HG02588 (cell line): ENCODE measurements at regions not wholly inside any gene's neighbourhood (a gene's known extent, or its start where the extent isn't known, plus 50 kb on each side); places are given as distances from the start of the nearest gene placed in this dataset.
"Not testable (repeated sequence)": the region's sequence is repeated elsewhere in the genome, so short reads cannot be mapped to it uniquely, and the experiment has no call there.

Source experiments
- ATAC-seq: cut with Tn5 transposase; IDR thresholded peaks from one replicate; pipeline ENCODE4 v1.9.1; 2021; ENCODE audit warnings: mild to moderate bottlenecking, moderate library complexity; ENCODE audit not compliant: unreplicated experiment

DNA sequence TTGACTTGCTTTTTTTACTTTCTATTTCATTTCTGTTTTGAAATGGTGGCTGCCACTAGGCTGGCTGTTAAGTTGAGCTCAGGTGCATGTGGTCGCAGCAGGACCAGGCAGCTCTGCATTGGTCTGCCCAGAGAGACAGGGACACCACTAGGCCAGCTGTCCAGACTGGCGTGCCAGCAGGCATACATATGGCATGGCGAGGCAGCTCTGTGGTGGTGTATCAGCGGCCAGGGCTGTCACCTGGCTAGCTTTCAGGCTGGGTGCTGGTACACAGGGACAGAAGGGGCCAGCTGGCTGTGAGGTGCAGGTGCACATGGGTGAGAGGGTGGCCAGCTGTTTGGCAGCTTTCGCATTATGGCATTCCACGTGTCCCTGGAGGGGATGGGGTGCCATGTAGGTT lies 654.0 kb upstream of the ACO1 start:
- no peak for ATAC-seq

- ATAC-seq, result no peak
These were observed 651.3 kb upstream of the ACO1 start for GRCh38 chr9:31733166-31733565.

DNA sequence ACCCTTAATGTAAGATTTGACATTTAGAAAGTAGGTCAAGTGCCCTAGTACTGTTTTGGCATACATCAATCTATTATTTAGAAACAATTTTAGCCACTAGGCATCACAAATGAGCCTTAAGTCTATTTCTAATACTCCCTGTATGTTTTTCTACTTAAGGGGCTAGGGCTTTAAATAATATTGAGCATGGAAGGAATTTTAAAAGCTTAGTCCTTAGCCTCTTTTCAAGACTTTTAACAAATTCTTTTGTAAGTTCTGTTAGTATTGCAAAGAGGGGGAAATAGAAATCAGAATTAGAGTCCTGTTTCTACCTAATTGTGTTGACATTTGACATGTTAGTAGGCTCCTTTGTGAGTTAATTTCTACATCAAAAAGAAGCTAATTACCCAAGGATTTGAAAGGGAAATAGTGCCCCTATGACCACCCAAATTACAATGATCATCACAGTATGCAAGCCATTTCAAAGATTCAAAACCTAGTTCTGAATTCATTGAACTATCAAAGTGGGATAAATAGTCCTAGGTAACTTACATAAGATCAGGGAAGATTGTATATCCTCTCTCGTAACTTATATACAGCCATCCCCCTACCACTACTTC lies 647.8 kb upstream of the ACO1 start:
- ATAC-seq, result no peak

DNA sequence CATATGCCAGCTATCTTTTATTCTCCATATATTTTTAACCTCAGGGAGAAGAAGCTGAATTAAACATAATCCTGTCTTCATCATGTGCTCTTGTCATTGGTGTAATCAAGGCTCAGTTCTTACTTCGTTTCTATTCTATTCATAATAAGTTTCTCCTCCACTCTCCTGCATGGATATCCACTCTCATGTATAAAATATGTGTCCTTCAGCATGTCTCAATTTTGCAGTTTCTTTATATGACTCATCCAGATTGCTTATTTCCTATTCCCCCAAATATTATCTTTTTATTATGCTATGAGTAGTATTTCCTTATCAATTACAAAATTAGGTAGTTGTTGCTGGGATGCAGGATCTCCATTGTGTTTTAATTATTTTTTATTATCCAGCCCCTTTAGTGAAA lies 643.7 kb upstream of the ACO1 start:
- ATAC-seq, result no peak

- ATAC-seq, result no peak
These were observed 639.9 kb upstream of the ACO1 start for GRCh38 chr9:31744589-31744988.

DNA sequence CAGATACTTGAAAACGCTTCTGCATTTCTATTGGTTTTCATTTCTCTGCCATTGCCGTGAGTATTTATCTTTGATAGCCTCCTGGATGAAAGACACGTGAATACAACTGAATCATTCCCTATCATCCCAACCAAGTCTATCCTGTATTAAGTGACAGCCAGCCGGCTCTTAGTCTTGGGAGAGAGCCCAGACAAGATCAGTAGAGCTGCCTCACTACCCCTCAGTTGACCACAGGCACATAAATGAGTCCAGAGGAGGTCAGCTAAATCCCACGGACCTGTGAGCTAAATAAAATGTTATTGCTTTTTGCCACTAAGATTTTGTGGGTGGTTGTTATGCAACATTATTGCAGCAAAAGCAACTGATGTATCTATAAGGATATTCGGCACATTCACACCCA lies 639.0 kb upstream of the ACO1 start:
- ATAC-seq, result no peak

- no peak for ATAC-seq
These were observed 638.6 kb upstream of the ACO1 start for GRCh38 chr9:31745886-31746285.

GRCh38 chr9:31753756-31754155 lies 630.7 kb upstream of the ACO1 start:
- no peak for ATAC-seq

DNA sequence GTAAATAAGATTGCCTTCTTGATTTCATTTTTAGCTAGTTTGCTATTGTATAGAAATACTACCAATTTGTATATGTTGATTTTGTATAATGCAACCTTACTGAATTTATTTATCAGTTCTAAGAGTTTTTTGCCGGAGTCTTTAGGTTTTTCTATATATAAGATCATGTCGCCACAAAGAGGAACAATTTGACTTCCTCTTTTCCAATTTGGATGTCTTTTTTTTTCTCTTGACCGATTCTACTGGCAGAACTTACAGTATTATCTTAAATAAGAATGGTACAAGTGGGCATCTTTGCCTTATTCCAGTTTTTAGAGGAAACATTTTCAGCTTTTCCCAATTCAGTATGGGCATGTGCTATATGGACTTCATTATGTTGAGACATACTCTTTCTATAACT lies 624.7 kb upstream of the ACO1 start:
- no peak for ATAC-seq

DNA sequence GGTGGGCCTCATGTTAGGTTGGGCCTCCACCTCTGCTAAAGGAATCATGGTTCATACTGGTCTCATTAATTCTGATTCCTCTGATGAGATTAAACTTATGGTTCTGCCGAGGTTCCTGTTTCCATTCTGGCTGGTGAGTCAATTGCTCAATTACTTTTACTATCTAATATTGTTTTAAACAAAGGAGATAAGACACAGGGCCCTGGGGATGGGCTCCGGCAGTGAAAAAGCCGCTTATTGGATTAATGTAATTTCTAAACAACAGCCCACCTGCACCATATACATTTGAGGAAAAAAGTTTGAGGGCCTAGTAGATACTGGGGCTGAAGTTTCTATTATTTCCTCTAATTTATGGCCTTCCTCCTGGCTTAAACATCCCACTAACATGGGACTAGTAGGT lies 610.4 kb upstream of the ACO1 start:
- not testable (repeated sequence) for ATAC-seq

GRCh38 chr9:31774571-31774970 lies 609.9 kb upstream of the ACO1 start:
- no peak for ATAC-seq

GRCh38 chr9:31776471-31776870 lies 608.0 kb upstream of the ACO1 start:
- no peak for ATAC-seq

- ATAC-seq, result no peak
These were observed 601.0 kb upstream of the ACO1 start for GRCh38 chr9:31783491-31783890.

- ATAC-seq, result no peak
These were observed 593.7 kb upstream of the ACO1 start for GRCh38 chr9:31790720-31791119.

DNA sequence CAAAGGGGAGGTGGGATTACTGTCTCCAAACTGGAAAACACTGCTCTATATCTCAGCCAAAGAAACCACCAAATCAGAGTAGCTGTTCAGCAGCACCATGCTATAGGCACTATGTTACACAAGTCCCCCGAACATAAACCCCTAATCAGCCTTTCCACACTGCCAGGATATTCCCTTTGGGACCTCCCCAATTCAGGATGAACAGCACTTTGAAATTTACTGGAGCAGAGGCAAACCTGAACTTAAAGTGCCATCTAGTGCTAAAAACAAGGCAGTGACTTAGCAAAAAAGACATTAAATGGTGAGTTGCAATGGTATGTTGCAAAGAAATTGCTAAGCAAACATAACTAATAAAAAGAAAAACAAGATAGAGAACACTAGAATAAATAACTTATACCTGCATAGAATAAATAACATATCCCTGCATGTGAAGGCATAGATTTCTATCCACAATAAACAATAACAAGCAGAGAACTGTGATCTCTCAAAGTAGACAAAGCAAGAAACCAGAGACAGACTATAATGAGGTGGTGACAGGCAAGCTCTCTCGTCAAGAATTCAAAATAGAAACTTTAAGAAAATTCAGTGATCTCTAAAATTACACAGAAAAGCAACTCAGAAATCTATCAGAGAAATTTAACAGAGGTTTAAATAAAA lies 584.4 kb upstream of the ACO1 start:
- no peak for ATAC-seq

DNA sequence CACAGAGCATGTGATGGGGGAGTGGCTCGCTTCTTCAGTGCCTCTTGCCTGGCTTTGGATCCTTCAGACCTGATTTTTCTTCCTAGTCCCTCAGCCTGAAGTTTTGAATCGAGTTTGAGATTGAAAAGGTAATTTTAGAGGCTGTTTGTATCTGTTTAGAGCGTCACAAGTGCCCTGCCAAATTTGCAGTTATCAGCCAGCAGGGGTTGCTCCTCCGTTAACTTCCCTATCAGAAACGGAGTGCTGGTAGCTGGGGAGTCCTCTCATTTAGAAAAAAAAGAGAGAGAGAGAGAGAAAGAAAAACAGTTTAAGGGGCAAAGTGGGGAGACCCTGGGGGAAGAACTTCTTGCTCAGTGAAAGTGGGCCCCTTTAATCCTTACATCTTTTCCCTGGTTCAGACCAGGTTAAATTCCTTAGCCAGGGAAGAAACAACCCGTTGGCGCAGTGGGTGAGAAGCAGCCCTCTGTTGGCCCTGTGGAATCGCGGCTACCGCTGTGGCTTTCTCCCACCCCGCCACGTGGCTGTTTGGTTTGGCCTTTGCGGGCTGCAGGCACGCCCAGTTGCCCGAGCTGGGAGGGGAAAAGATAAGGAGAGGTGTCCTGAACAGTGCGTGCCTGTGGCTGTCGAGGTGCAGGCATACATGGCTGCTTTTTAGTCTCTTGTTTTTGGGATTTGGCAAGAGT lies 576.7 kb upstream of the ACO1 start:
- ATAC-seq, result no peak

GRCh38 chr9:31808766-31809165 lies 575.7 kb upstream of the ACO1 start:
- no peak for ATAC-seq

GRCh38 chr9:31820426-31820825 lies 564.0 kb upstream of the ACO1 start:
- no peak for ATAC-seq

DNA sequence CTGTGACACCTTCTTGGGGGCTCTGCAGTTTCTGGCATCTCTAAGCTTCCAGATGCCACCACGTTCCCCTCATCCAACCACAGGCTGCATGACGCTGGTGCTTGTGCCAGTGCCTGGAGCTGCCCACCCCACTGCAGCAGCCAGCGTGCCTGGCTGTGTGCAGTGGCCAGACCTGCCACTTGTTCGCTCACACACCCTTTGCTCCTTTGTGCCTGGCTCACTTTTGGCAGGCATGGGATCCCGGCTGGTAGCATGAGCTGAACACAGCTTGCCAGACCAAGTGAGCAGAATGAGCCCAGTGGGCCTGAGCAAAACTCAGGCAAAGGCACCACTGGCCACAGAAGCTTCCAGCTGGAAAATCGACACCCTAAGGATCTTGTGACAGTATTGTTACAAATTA lies 562.9 kb upstream of the ACO1 start:
- ATAC-seq, result no peak

GRCh38 chr9:31823365-31823764 lies 561.1 kb upstream of the ACO1 start:
- ATAC-seq, result no peak

GRCh38 chr9:31824860-31825259 lies 559.6 kb upstream of the ACO1 start:
- ATAC-seq, result no peak

GRCh38 chr9:31837211-31837610 lies 547.2 kb upstream of the ACO1 start:
- no peak for ATAC-seq
